ENCODE measurements at regions not wholly inside any gene's neighbourhood (a gene's known extent, or its start where the extent isn't known, plus 50 kb on each side); places are given as distances from the start of the nearest gene placed in this dataset.

DNA sequence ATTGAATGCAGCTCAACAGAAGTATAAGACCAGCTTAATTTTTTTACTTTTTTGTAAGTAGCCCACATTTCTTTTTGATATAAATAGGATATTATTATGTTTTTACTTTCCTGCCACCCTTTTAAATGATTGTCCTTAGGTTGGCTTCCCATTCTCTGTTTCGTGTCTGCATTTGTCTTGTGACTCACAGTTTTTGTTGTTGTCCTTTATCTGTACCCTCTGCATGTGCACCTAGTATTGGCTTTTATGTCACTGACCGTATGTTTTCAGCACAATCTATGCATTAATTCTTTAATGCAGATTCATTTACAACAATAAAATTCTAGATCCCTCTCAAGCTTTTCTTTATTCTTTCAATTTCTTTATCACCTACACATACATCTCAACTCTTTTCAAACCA, 474.2 kb upstream of the FANCL start:
- no peak for DNase-seq (ENCODE audit: extremely low read depth, low read depth)
- TF ChIP-seq, protein P1, sequence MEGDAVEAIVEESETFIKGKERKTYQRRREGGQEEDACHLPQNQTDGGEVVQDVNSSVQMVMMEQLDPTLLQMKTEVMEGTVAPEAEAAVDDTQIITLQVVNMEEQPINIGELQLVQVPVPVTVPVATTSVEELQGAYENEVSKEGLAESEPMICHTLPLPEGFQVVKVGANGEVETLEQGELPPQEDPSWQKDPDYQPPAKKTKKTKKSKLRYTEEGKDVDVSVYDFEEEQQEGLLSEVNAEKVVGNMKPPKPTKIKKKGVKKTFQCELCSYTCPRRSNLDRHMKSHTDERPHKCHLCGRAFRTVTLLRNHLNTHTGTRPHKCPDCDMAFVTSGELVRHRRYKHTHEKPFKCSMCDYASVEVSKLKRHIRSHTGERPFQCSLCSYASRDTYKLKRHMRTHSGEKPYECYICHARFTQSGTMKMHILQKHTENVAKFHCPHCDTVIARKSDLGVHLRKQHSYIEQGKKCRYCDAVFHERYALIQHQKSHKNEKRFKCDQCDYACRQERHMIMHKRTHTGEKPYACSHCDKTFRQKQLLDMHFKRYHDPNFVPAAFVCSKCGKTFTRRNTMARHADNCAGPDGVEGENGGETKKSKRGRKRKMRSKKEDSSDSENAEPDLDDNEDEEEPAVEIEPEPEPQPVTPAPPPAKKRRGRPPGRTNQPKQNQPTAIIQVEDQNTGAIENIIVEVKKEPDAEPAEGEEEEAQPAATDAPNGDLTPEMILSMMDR (IDR thresholded peaks at IDR 0.05; ENCODE audit: low read depth, low read length) = no peak

DNA sequence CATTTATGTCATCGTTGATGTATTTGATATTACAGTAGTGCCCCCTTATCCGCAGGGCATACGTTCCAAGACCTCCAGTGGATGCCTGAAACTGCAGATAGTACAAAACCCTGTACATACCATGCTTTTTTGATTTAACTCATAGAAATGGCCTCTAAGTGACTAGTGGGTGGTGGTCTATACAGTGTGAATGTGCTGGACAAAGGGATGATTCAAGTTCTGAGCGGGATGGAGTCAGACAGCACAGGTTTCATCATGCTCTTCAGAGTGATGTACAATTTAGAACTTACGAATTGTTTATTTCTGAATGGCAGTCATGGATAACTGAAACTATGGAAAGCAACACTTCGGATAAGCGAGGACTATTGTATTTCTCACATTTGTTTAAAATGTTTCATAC, 473.1 kb upstream of the FANCL start:
- no peak for DNase-seq (ENCODE audit: extremely low read depth, low read depth)
- TF ChIP-seq, protein P1 (IDR thresholded peaks at IDR 0.05; ENCODE audit: low read depth, low read length) = no peak

DNA sequence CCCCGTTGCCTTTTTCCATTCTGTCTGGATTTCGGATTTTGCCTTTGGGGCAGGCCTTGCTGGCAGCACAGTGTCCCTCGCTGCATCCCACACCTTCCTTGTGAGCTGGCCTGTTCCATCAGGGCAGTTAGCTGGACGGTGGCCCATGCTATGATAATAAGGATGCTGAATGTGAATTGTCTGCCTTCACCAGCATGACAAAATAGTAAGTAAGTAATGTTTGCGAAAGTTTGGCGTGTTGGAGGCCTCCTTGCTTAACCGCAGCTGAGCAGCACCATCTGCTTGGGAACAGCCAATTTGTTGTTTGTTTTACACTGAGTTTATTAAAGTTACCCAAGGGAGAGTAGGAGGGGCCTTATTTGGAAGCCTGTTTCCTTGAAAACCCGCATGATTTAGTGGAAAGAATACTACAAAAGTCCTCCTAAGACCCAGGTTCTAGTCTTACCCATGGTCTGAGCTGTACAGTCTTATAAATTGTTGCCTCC, 469.7 kb upstream of the FANCL start:
- DNase-seq (ENCODE audit: extremely low read depth, low read depth) = no peak
- TF ChIP-seq, protein P1 (IDR thresholded peaks at IDR 0.05; ENCODE audit: low read depth, low read length) = no peak

DNA sequence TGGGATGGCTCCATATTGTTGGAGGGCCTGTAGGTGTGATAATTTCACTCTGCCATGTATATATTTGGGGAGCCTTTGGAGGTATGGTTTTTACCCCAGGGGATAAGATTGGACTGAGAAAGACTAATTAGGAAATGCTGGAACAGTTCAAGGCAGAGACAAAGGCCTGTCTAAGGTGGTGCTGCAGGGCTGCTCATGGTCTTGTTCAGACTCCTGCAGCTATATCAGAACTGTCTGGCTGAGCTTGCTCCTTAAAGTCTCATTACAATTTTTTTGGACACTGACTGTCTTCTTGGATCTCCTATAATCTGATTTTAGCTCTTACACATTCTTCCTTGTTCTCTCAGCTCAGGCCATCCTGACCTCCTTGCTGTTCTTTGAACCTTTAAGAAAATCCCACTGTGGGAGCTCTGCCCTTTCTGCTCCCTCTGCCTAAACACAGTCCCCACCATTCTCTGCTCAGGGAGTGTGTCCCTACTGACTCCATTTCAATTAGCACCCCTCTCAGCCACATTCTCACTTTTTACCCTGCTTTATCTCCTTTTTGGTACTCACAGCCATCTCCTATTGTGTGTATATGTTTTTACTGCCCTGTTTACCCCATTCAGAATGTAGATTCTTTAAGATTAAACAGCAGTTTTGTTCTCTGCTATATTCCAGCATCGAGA, 468.7 kb upstream of the FANCL start:
- no peak for DNase-seq (ENCODE audit: extremely low read depth, low read depth)
- TF ChIP-seq, protein P1 (IDR thresholded peaks at IDR 0.05; ENCODE audit: low read depth, low read length) = no peak

DNA sequence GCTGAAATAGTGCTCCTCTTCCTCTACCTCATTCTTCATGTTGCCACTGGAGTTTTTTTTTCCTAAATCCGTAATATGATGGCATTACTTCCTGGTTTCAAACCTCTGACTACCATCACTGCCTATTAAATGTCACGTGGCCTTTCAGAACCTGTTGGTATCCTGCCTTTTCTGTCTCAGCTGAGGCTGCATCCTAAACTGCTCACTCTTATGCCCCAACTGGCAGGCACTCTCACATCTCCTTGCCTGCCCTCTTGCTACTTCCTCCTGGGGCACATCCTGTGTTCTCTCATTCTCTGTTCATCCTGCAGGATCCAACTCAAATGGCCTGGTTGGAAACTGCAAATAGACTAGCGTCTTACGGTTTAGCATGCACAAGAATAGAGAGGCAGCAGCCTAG, 468.1 kb upstream of the FANCL start:
- DNase-seq (ENCODE audit: extremely low read depth, low read depth) = no peak
- TF ChIP-seq, protein P1 (IDR thresholded peaks at IDR 0.05; ENCODE audit: low read depth, low read length) = no peak

DNA sequence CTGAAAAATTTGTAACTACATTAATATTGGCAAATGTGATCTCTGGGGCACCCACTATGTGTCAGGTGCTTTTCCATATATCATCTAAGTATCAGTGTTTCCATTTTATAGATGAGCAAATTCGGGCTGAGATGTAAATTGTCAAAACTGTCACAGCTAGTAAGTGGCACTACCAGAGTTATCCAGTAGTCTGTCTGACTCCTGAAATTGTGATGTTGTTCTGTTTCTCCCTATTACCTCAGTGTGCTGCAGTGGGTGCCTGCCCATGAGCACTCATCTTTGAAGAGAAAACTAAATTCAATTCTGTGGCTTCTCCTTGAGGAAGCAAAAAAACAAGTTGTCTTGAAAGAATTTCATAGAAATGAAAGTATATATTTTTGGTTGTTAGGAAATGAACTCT, 467.4 kb upstream of the FANCL start:
- DNase-seq (ENCODE audit: extremely low read depth, low read depth) = no peak
- TF ChIP-seq, protein P1 (IDR thresholded peaks at IDR 0.05; ENCODE audit: low read depth, low read length) = no peak

DNA sequence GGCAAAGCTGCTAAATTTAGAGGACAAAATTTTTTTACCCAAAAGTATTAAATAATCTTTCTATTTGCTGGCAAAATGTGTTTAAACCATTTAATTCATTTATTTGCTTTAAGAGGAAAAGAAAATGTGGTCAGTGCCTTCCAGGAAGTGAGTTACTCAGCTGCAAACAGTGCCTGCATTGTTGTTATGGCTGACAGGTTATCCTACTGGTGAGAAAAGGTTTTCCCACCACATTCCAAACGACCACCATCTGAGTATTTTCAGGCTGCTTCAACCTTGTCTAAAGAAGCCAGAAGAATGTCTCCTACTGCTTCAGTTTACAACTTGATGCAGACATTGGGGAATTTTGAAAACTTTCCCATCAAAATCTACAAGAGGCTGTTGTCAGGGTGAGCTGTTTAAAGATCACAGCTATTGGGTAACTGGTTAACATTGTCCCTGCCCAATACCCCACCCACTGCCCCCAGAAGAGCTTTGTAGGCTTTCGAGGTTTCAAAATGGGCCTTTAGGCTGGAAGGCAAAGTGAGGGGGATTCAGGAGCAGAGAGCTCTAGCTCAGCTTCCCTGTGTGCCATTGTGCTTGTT, 461.3 kb upstream of the FANCL start:
- DNase-seq (ENCODE audit: extremely low read depth, low read depth) = no peak
- TF ChIP-seq, protein P1 (IDR thresholded peaks at IDR 0.05; ENCODE audit: low read depth, low read length) = no peak
